Thymus (tissue), 11 donors: ENCODE measurements at regions not wholly inside any gene's neighbourhood (a gene's known extent, or its start where the extent isn't known, plus 50 kb on each side); places are given as distances from the start of the nearest gene placed in this dataset.

ENCODE experiments used
- DNase-seq, 9 donors: peaks; one replicate each; pipeline ENCODE4 v3.0.0-alpha.2; 2013; ENCODE audit warnings: low spot score in 9 of 9, low read depth in 6 of 9, missing footprints in 1 of 9
- H3K27ac ChIP-seq, 2 donors: one replicate each; pipeline ENCODE4 v1.5.1; 2013; ENCODE audit warnings: control low read depth in 1 of 2, low read depth in 1 of 2, low read length in 1 of 2, mild to moderate bottlenecking in 1 of 2, moderate library complexity in 1 of 2
- H3K27me3 ChIP-seq, 2 donors: one replicate each; pipeline ENCODE4 v1.5.1; 2013; ENCODE audit warnings: low read length in 1 of 2; ENCODE audit not compliant: control insufficient read depth in 2 of 2, insufficient read depth in 1 of 2
- H3K36me3 ChIP-seq, 2 donors: one replicate each; pipeline ENCODE4 v1.5.1; 2013; ENCODE audit warnings: low read length in 1 of 2, mild to moderate bottlenecking in 1 of 2, moderate library complexity in 1 of 2; ENCODE audit not compliant: control insufficient read depth in 2 of 2, insufficient read depth in 2 of 2
- H3K4me1 ChIP-seq, 2 donors: one replicate each; pipeline ENCODE4 v1.5.1; 2013; ENCODE audit warnings: low read length in 2 of 2; ENCODE audit not compliant: control insufficient read depth in 2 of 2, insufficient read depth in 2 of 2
- H3K4me3 ChIP-seq, 2 donors: one replicate each; pipeline ENCODE4 v1.5.1; 2013; ENCODE audit warnings: low read length in 2 of 2, control low read depth in 1 of 2, mild to moderate bottlenecking in 1 of 2
- H3K9me3 ChIP-seq, 2 donors: one replicate each; pipeline ENCODE4 v1.5.1; 2013; ENCODE audit warnings: low read length in 1 of 2, mild to moderate bottlenecking in 1 of 2; ENCODE audit not compliant: control insufficient read depth in 2 of 2, insufficient read depth in 1 of 2
- WGBS: extraction: QIAGEN DNeasy Blood & Tissue Kit; methylation state at CpG from one replicate; pipeline ENCODE4 v1.1.7; 2013; 5-methylcytosine and 5-hydroxymethylcytosine counted together
- donor health status: healthy.

- no peaks in the 10 kb centered on the region for H3K4me1 ChIP-seq
- DNase-seq: no peak
- no peaks in the 10 kb centered on the region for H3K9me3 ChIP-seq
- H3K4me3 ChIP-seq: no peak overlapping the region
- no peaks in the 10 kb centered on the region for H3K36me3 ChIP-seq
- no peaks in the 10 kb centered on the region for H3K27me3 ChIP-seq
- 78% methylated on average over 5 of the region's 5 CpGs for WGBS
- no peak overlapping the region for H3K27ac ChIP-seq
Observed at GRCh38 chr12:93223440-93224426, 154.0 kb upstream of the NUDT4 start.

DNA sequence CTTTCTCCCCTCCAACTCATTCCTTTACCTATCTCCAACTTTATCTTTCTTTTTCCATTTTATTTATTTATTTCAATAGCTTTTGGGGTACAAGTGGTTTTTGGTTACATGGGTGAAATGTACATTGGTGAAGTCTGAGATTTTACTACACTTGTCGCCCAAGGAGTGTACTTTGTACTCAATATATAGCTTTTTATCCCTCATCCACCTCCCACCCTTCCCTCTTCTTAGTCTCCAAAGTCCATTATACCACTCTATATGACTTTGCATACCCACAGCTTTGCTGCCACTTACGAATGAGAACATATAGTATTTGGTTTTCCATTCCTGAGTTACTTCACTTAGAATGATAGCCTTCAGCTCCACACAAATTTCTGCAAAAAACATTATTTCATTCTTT, 152.6 kb upstream of the NUDT4 start:
- no peaks in the 10 kb centered on the region for H3K9me3 ChIP-seq
- H3K4me3 ChIP-seq: no peak overlapping the region
- WGBS: 98% methylated on average over 2 of the region's 2 CpGs
- no peak overlapping the region for H3K27ac ChIP-seq
- no peaks in the 10 kb centered on the region for H3K27me3 ChIP-seq
- no peaks in the 10 kb centered on the region for H3K4me1 ChIP-seq
- no peak for DNase-seq
- H3K36me3 ChIP-seq: no peaks in the 10 kb centered on the region

GRCh38 chr12:93226361-93226760, 151.4 kb upstream of the NUDT4 start:
- no peaks in the 10 kb centered on the region for H3K9me3 ChIP-seq
- no peaks in the 10 kb centered on the region for H3K27me3 ChIP-seq
- H3K36me3 ChIP-seq: no peaks in the 10 kb centered on the region
- H3K27ac ChIP-seq: no peak overlapping the region
- no peaks in the 10 kb centered on the region for H3K4me1 ChIP-seq
- no peak overlapping the region for H3K4me3 ChIP-seq
- no peak for DNase-seq

- Histone ChIP-seq H3K4me3 (no peak overlapping the region), H3K36me3 (no peaks in the 10 kb centered on the region), H3K9me3 (no peaks in the 10 kb centered on the region), H3K4me1 (no peaks in the 10 kb centered on the region), H3K27me3 (no peaks in the 10 kb centered on the region), H3K27ac (no peak overlapping the region)
- no peak for DNase-seq
- WGBS: 87% methylated on average over 6 of the region's 6 CpGs
Observed at GRCh38 chr12:93229494-93230325, 148.0 kb upstream of the NUDT4 start.

- Histone ChIP-seq H3K9me3 (no peaks in the 10 kb centered on the region), H3K4me3 (no peak overlapping the region), H3K36me3 (no peaks in the 10 kb centered on the region), H3K27ac (no peak overlapping the region), H3K27me3 (no peaks in the 10 kb centered on the region), H3K4me1 (no peaks in the 10 kb centered on the region)
- WGBS: 94% methylated on average over 3 of the region's 3 CpGs
- DNase-seq: no peak
Observed at GRCh38 chr12:93230326-93230720, 147.4 kb upstream of the NUDT4 start.

DNA sequence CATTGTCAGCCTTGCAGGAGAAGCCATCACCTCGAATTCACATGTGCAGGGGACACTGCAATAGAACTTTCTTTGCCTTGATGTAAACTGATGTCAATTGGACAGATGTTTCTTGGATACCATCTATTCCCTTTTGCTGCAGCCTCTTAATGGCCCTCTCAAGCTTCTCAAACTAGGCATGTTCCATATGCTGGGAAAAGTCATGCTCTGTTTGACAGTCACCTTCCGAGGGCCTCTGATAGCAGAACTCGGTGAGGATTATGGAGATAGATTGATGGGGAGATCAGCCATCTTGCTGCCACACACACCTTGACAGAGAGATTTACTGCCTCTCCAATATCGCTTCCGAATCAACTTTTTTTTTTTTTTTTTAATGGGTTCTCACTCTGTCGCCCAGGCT, 145.8 kb upstream of the NUDT4 start:
- 99% methylated on average over 6 of the region's 6 CpGs for WGBS
- Histone ChIP-seq H3K4me3 (no peak overlapping the region), H3K36me3 (no peaks in the 10 kb centered on the region), H3K27ac (no peak overlapping the region), H3K27me3 (no peaks in the 10 kb centered on the region), H3K4me1 (no peaks in the 10 kb centered on the region), H3K9me3 (no peaks in the 10 kb centered on the region)
- DNase-seq: no peak

DNA sequence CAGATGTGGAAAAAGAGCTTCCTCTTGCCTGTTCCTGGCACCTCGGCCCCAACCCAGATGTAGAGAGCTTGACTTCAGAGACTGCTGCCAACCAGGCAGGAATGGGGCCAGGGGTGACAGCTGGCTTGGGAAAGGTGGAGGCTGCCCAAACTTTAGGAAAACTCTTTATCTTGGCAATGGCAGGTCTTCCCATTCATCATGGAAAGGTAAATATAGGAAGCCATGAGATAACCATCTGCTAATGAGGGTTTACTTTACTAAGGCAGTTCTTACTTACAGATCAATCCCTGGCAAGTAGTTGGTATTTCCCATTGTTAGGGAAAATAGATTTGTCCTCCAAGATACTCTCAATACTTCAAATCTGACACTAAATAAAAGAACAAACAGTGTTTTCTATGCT, 143.1 kb upstream of the NUDT4 start:
- no peak for DNase-seq

GRCh38 chr12:93235881-93236280, 141.8 kb upstream of the NUDT4 start:
- H3K36me3 ChIP-seq: no peaks in the 10 kb centered on the region
- no peaks in the 10 kb centered on the region for H3K4me1 ChIP-seq
- no peak overlapping the region for H3K27ac ChIP-seq
- DNase-seq: no peak
- H3K4me3 ChIP-seq: no peak overlapping the region
- peaks cover 0 to 19% of the 10 kb centered on the region in 2 donors for H3K9me3 ChIP-seq
- WGBS: 96% methylated on average over 5 of the region's 5 CpGs
- no peaks in the 10 kb centered on the region for H3K27me3 ChIP-seq

More for the DNA sequence above, 143.1 kb upstream of the NUDT4 start:
- WGBS: 83% methylated on average over 1 of the region's 1 CpG
- Histone ChIP-seq H3K4me3 (no peak overlapping the region), H3K27me3 (no peaks in the 10 kb centered on the region), H3K27ac (no peak overlapping the region), H3K9me3 (peaks cover 0 to 17% of the 10 kb centered on the region in 2 donors), H3K36me3 (no peaks in the 10 kb centered on the region), H3K4me1 (no peaks in the 10 kb centered on the region)
